HG03108 (cell line): ENCODE measurements at regions not wholly inside any gene's neighbourhood (a gene's known extent, or its start where the extent isn't known, plus 50 kb on each side); places are given as distances from the start of the nearest gene placed in this dataset.
"Not testable (repeated sequence)": the region's sequence is repeated elsewhere in the genome, so short reads cannot be mapped to it uniquely, and the experiment has no call there.

Experiments
- ATAC-seq: cut with Tn5 transposase; IDR thresholded peaks from one replicate; pipeline ENCODE4 v1.9.1; 2021; ENCODE audit warnings: moderate library complexity; ENCODE audit not compliant: unreplicated experiment

GRCh38 chr1:229907884-229908638 is 159.0 kb upstream of the GALNT2 start:
- ATAC-seq, result no peak

GRCh38 chr1:229908689-229909088 is 158.3 kb upstream of the GALNT2 start:
- no peak for ATAC-seq

GRCh38 chr1:229913489-229913888 is 153.5 kb upstream of the GALNT2 start:
- no peak for ATAC-seq

- not testable (repeated sequence) for ATAC-seq
These were observed 147.6 kb upstream of the GALNT2 start for GRCh38 chr1:229919488-229919887.

GRCh38 chr1:229920683-229921082 is 146.4 kb upstream of the GALNT2 start:
- no peak for ATAC-seq

- no peak for ATAC-seq
These were observed 144.8 kb upstream of the GALNT2 start for GRCh38 chr1:229922249-229922648.

- no peak for ATAC-seq
These were observed 142.4 kb upstream of the GALNT2 start for GRCh38 chr1:229924639-229925038.

- ATAC-seq, result no peak
These were observed 138.3 kb upstream of the GALNT2 start for GRCh38 chr1:229928767-229929166.

- ATAC-seq, result not testable (repeated sequence)
These were observed 135.3 kb upstream of the GALNT2 start for GRCh38 chr1:229931751-229932150.

- not testable (repeated sequence) for ATAC-seq
These were observed 131.9 kb upstream of the GALNT2 start for GRCh38 chr1:229935157-229935556.

GRCh38 chr1:229938551-229938950 is 128.5 kb upstream of the GALNT2 start:
- ATAC-seq, result no peak

GRCh38 chr1:229940684-229941083 is 126.4 kb upstream of the GALNT2 start:
- ATAC-seq, result no peak

- ATAC-seq, result no peak
These were observed 125.9 kb upstream of the GALNT2 start for GRCh38 chr1:229941160-229941559.

GRCh38 chr1:229941831-229942230 is 125.2 kb upstream of the GALNT2 start:
- no peak for ATAC-seq

GRCh38 chr1:229942501-229942900 is 124.5 kb upstream of the GALNT2 start:
- no peak for ATAC-seq

GRCh38 chr1:229943148-229943714 is 123.8 kb upstream of the GALNT2 start:
- ATAC-seq, result no peak

GRCh38 chr1:229943988-229944743 is 122.9 kb upstream of the GALNT2 start:
- no peak for ATAC-seq

- no peak for ATAC-seq
These were observed 121.2 kb upstream of the GALNT2 start for GRCh38 chr1:229945795-229946194.

GRCh38 chr1:229947968-229948367 is 119.1 kb upstream of the GALNT2 start:
- no peak for ATAC-seq

GRCh38 chr1:229948438-229948837 is 118.6 kb upstream of the GALNT2 start:
- ATAC-seq, result no peak

GRCh38 chr1:229949500-229949899 is 117.5 kb upstream of the GALNT2 start:
- ATAC-seq, result no peak

GRCh38 chr1:229950020-229950419 is 117.0 kb upstream of the GALNT2 start:
- ATAC-seq, result no peak
